ENCODE measurements at regions not wholly inside any gene's neighbourhood (a gene's known extent, or its start where the extent isn't known, plus 50 kb on each side); places are given as distances from the start of the nearest gene placed in this dataset.

DNA sequence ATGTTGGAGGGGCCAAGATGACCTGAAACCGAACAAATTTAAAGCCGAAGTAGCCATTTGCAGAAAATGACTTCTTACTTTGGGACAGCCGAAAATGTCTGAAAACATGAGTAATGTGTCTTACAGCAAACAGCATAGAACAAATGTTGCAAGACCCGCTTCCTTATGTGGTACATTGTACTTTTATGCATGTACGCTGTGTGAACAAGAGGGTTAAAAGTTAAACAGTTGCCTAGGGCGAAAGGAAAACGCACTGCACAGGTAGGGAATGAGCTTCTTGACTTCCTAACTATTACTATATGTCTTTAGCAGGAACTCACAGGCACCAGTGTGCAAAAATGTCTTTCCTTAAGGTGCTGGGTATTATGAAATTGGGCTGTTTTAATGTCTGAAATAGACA is 303.5 kb upstream of the MGMT start:
- peak; percentile 13 for DNase-seq (ENCODE audit: low spot score)

DNA sequence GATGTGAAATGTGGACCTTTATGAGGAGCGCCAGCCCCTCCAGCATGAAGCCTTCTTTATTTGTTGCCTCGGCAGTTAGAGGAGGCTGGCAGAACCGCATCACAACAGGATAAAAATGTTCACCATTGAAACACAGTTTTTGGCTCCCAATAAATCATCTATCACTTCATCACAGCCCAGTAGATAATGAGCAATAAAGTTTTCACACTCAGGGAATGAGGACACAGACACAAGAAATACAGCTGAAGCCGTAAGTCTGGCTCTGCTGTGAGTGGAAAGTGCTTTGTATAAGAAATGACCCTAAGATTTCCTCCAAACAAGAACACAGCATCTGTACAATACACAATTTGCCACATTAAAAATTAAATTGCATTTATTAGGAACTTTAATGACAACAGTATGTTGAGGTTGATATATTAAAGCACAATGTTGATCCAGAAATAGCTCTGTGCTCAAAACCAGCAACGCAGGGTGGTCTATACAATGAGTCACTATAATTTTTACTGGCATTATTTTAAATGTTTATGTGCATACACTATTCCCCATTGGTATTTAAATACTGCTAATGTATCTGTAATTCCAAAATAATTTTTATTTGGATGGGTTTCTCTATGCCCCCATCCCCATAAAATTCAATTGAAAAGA is 301.8 kb upstream of the MGMT start:
- no peak for DNase-seq (ENCODE audit: low spot score)

DNA sequence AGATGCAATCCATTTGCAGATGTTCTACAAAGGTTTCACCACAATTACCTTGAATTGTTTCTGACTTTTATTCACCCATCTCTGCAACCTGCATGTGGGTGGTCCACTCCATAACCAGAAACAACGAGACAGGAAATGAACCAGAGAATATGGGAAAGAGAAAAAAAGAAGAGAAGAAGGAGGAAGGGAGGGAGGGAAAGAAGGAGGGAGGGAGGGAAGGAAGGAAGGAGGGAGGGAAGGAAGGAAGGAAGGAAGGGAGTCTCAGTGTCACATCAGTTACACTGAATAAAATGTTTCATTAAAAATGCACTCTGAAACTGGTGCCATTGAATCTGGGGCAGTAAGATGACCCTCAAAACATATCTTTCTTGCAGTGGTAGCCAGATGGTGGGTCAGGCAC is 301.3 kb upstream of the MGMT start:
- DNase-seq (ENCODE audit: low spot score): no peak

DNA sequence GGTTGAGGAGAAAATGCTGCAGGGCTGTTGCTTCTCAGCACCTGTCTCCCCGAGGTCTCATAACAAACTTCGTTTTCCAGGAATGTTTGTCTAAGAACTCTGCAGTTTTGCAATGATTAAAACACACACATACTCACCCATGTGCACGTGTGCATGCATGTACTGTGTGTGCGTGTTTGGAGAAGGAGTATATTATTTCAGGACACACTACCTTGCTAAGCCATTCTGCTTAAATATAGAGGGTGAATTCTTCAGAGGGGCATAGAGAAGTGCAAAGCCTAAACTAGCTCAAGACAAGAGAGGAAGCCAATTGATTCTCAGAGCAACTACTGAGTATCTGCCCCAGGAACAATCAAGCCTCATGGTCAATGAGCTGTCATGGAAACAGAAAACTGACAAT is 298.4 kb upstream of the MGMT start:
- no peak for DNase-seq (ENCODE audit: low spot score)

DNA sequence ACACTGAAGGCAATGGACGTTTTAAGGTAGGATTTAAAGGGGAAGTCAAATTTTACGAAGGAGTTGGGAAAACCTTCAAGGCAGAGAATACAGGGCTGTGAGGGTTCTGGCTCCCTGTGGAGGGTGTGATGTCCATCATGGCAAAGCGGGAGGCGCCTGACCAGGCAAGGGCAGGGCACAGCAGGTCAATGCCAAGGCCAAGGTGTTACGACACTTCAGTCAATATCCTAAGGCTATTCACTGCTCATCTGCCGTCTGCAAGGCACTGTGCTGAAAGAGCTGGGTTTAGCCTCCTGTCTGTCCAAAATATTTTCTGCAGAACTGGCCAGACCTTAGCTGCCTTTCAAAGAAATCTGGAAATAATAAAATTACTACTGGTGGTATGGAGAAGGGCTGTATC is 297.9 kb upstream of the MGMT start:
- no peak for DNase-seq (ENCODE audit: low spot score)

- DNase-seq (ENCODE audit: low spot score): no peak
Observed at GRCh38 chr10:129170812-129171211, 296.2 kb upstream of the MGMT start.

DNA sequence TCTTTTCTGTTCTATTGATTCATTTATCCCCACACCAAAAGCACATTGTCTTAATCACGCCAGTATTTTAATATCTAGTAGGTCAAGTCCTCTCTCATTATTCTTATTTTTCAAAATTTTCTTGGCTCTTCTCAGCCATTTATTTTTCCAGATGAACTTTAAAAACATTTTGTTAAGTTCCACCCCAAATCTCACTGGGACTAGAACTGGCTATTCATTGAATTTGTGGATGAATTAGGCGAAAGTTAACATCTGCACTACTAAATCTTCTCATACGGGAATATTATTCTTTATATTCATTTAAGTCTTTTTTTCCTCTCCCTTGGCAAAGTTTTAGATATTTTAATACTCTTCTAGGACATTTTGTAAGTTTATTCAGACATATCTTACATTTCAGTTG is 295.2 kb upstream of the MGMT start:
- DNase-seq (ENCODE audit: low spot score): no peak

GRCh38 chr10:129174232-129175014 is 292.6 kb upstream of the MGMT start:
- DNase-seq (ENCODE audit: low spot score): no peak

GRCh38 chr10:129179245-129179971 is 287.6 kb upstream of the MGMT start:
- no peak for DNase-seq (ENCODE audit: low spot score)

DNA sequence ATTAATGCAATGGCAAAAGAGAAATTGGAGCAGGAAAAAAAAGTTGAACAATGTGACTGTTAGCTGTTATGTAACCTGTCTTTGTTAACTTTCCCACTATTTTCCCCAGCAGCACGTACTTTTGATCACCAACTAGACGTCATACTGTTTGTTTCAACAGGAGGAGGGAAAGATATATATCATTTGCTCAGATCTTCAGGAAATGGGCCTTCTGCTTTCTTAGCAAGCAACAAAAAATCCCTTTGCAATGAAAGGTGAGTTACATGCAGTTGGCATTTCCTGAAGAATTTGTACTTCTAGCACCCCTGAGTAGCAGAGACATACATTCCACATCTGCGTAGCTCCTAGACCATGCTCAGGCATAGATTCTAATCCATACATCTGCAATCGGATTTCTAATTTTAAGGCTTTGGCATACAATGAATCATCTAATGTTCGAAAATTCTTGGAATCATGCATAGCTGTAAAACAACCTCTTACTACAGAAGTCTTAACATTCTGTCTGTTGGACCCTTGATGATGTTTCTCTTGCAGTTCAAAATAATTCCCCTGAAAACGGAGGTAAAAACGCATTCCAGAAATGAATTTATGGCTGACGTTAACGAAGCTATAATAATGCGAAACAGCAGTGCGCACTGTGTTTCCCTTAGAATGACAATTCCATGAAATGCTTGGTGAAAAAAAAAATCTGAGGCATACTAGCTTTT is 286.9 kb upstream of the MGMT start:
- DNase-seq (ENCODE audit: low spot score): no peak

DNA sequence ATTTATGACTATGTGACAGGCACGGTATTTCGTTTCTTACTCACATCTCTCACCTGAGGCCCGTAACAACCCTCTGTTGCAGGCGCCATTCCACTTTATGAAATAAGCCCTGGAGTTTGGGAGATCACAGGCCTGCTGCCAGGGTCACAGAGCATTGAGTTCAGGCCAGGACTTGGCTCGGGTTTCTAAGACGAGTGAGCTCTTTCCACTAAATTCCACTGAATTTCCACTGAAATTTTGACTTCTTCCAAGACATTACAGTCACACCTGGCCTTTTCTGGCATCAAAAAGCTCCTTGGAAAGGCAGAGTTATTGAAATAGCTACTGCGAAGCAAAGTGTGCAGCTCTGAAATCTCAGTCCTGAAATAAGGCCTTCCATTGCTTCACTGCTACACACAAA is 282.8 kb upstream of the MGMT start:
- no peak for DNase-seq (ENCODE audit: low spot score)

DNA sequence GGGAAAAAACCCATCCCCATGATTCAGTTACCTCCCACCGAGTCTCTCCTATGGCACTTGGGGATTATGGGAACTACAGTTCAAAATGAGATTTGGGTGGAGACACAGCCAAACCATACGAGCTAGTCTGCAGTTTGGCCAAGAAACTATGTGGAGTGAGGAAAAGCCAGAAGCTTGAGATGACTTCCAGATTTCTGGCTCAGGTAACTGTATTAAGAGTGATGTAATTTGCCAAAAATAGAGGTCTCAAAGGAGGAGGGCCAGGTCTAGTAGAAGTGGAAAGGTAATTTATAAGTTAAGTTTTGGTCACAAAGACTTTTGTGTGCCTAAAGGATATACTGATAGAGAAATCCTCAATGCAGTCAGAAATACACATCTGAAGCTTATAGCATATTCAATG is 279.7 kb upstream of the MGMT start:
- DNase-seq (ENCODE audit: low spot score): no peak

DNA sequence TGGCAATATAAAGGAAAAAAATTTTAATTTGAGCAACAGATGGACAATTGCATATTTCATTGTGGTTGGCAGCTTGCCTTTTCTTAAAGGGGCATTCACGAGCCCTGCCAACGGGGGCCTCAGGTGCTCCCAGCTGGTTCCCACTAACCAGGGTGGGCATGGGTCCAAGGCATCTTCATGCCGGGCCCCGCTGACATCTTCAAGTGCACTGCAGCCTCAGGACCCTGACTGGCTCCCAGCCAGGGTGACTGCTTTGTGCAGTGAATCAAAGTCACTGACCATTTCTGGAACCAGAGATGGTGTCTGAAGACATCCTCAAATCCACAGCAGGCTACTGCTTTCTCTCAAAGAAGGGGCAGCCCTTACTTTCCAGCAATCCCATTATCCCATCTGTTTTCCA is 275.2 kb upstream of the MGMT start:
- no peak for DNase-seq (ENCODE audit: low spot score)

DNA sequence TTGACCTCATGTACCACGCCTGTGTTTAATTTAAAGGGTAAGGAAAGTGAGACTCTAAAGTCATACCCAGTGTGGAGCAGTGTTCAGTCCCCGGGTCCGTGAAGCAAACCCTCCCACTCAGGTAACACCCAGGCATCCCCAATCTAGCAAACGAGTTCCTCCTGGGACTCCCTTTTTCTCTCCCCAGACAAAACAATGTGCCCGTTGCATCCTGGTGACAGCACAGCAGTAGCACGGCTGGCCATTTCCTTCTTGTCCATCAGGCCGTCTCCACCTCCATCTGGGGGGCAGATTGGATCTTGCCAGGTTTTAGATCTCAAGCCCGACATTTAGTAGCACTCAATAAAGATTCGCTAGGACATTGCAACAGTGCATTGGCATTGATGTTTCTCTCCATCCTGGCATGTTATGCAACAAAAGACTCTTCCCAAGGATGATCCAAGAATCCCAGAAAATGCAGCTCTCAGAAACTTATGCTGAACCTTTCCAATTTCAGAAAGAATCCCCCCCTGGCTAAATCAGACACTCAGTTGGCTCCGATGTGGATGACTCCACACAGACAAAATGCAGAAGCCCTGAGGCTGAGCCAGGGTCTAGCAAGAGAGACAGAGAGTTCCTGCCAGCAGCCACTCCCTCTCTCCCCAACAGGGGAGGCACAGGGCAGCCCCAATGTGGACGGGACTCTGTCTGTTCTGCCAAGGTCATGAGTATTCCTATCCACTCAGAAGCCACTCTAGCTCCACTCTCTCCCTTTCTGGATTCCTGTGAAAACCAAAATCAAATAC is 274.5 kb upstream of the MGMT start:
- DNase-seq (ENCODE audit: low spot score): no peak

GRCh38 chr10:129193148-129193547 is 273.9 kb upstream of the MGMT start:
- DNase-seq (ENCODE audit: low spot score): peak; percentile 55

GRCh38 chr10:129194181-129194870 is 272.7 kb upstream of the MGMT start:
- DNase-seq (ENCODE audit: low spot score): no peak

- DNase-seq (ENCODE audit: low spot score): no peak
Observed at GRCh38 chr10:129199826-129200225, 267.2 kb upstream of the MGMT start.

GRCh38 chr10:129203819-129204218 is 263.2 kb upstream of the MGMT start:
- no peak for DNase-seq (ENCODE audit: low spot score)

GRCh38 chr10:129207297-129207696 is 259.7 kb upstream of the MGMT start:
- DNase-seq (ENCODE audit: low spot score): no peak

DNA sequence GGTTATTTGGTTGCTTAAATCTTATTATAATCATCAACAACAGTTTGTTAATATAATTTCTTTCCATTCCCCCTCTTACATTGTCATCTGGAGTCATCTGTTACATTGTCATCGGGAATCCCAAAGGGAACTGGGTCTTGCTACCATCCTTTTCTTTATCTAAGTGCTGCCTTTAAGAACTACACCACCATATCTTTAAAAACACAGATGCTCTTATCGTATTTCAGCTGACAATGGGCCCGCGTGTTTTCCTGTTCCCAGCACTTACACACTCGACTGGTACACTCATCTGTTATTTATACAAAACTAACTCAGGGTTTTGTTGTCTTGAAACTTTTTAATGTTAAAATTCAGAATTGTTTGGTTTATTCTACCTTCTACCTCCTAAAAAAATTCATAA is 256.2 kb upstream of the MGMT start:
- no peak for DNase-seq (ENCODE audit: low spot score)

GRCh38 chr10:129213256-129213655 is 253.8 kb upstream of the MGMT start:
- no peak for DNase-seq (ENCODE audit: low spot score)
